Activated CD8-positive, alpha-beta T cell treated with anti-CD3 and anti-CD28 coated beads for 36 hours (primary cell): ENCODE measurements at regions not wholly inside any gene's neighbourhood (a gene's known extent, or its start where the extent isn't known, plus 50 kb on each side); places are given as distances from the start of the nearest gene placed in this dataset.

Source experiments
- ATAC-seq: fragments of 200-7000 bp; cut with Tn5 transposase; one replicate; pipeline ENCODE4 v1.10.0; 2021; ENCODE audit warnings: mild to moderate bottlenecking, moderate library complexity
- CTCF ChIA-PET: fragments of 350-600 bp; sonication (Branson Sonifier 250); formaldehyde crosslinking; loops from one replicate; lab custom pipeline; 2021; ENCODE audit warnings: antibody characterized with exemption; lab: Charles Lee
- POLR2A ChIA-PET: fragments of 350-600 bp; sonication (Branson Sonifier 250); formaldehyde crosslinking; loops from one replicate; lab custom pipeline; 2021; ENCODE audit warnings: antibody characterized with exemption; lab: Charles Lee
- DNase-seq: peaks from one replicate; pipeline ENCODE4 v3.0.0-alpha.2; 2020
- H3K27ac Mint-ChIP-seq: one replicate; pipeline ENCODE4 v1.8.0; 2021; ENCODE audit warnings: mild to moderate bottlenecking, mixed read lengths
- H3K27me3 Mint-ChIP-seq: one replicate; pipeline ENCODE4 v1.8.0; 2021; ENCODE audit warnings: mixed read lengths
- H3K36me3 Mint-ChIP-seq: one replicate; pipeline ENCODE4 v1.8.0; 2021; ENCODE audit warnings: low read depth, mixed read lengths
- H3K4me1 Mint-ChIP-seq: one replicate; pipeline ENCODE4 v1.8.0; 2021; ENCODE audit warnings: low read depth, mixed read lengths
- H3K4me3 Mint-ChIP-seq: one replicate; pipeline ENCODE4 v1.8.0; 2021; ENCODE audit warnings: mild to moderate bottlenecking, moderate library complexity, mixed read lengths
- H3K9me3 Mint-ChIP-seq: one replicate; pipeline ENCODE4 v1.8.0; 2021; ENCODE audit warnings: mixed read lengths
- CTCF ChIP-seq: fragments of 200-600 bp; IDR thresholded peaks from one replicate; pipeline ENCODE4 v1.8.0; 2022; ENCODE audit warnings: antibody characterized with exemption, mild to moderate bottlenecking
- intact Hi-C: fragments of 100-400 bp; cut with micrococcal nuclease; formaldehyde crosslinking; loops from one replicate; pipeline ENCODE4 v1.10.0; 2022

GRCh38 chr6:9316831-9317230, 881.5 kb upstream of the SLC35B3 start:
- no peak overlapping the region for H3K4me3 Mint-ChIP-seq
- H3K9me3 Mint-ChIP-seq: peaks cover 1% of the 10 kb centered on the region
- no peaks in the 10 kb centered on the region for H3K27me3 Mint-ChIP-seq
- H3K36me3 Mint-ChIP-seq: no peaks in the 10 kb centered on the region
- ChIA-PET CTCF (no interaction called here), POLR2A (no interaction called here)
- ATAC-seq (no peak), DNase-seq (no peak)
- TF ChIP-seq CTCF: no peak
- no peak overlapping the region for H3K27ac Mint-ChIP-seq
- no peaks in the 10 kb centered on the region for H3K4me1 Mint-ChIP-seq
- intact Hi-C loops: no loop called here

DNA sequence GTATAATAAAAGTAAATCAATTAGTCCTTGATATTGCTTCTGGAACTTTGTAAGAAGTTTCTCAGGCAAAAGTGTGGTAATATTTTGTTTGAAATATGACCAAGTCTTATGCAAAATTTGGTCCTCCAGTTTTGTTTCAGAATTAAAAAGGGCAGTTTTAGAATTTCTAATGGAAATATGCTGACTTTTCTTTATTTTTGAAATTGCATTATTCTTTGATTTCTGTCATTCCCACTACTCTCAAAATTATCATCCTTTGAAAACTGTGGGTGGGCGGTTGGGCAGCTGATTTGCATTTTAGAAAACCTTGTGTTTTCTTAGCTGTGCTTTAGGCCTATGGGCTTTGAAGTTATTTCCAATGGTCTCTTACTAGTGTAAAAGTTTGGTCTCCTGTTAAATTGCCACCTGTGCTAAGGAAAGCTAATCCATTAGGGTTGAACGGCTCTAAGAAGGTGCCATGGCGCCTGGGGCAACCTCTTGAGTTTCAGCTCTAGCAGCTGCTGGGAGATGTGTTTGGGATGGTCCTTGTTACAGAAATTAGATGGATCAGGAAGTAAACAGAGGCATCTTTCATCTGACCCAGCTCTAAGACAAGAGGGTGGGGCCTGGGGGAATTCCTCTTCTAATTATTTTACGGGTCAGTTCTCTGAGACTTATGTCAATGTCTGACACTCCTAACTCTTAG, 880.8 kb upstream of the SLC35B3 start:
- DNase-seq (no peak), ATAC-seq (no peak)
- H3K36me3 Mint-ChIP-seq: no peaks in the 10 kb centered on the region
- no peak overlapping the region for H3K4me3 Mint-ChIP-seq
- POLR2A ChIA-PET: no interaction called here
- H3K9me3 Mint-ChIP-seq: peaks cover under 1% of the 10 kb centered on the region
- no peaks in the 10 kb centered on the region for H3K4me1 Mint-ChIP-seq
- intact Hi-C loops: no loop called here
- TF ChIP-seq CTCF: no peak
- no peaks in the 10 kb centered on the region for H3K27me3 Mint-ChIP-seq
- H3K27ac Mint-ChIP-seq: no peak overlapping the region
- CTCF ChIA-PET: no interaction called here

- H3K36me3 Mint-ChIP-seq: no peaks in the 10 kb centered on the region
Observed at GRCh38 chr6:9308284-9308683, 872.9 kb upstream of the SLC35B3 start.

GRCh38 chr6:9307786-9308185, 872.4 kb upstream of the SLC35B3 start:
- no peak for TF ChIP-seq CTCF
- Mint-ChIP-seq H3K27me3 (no peaks in the 10 kb centered on the region), H3K9me3 (no peaks in the 10 kb centered on the region), H3K36me3 (no peaks in the 10 kb centered on the region), H3K4me1 (no peaks in the 10 kb centered on the region), H3K27ac (no peak overlapping the region), H3K4me3 (no peak overlapping the region)
- POLR2A ChIA-PET: no interaction called here
- DNase-seq (no peak), ATAC-seq (no peak)
- CTCF ChIA-PET: no interaction called here
- intact Hi-C loops: no loop called here

More at GRCh38 chr6:9308284-9308683, 872.9 kb upstream of the SLC35B3 start:
- no peak for TF ChIP-seq CTCF
- intact Hi-C loops: no loop called here
- Mint-ChIP-seq H3K27me3 (no peaks in the 10 kb centered on the region), H3K4me1 (no peaks in the 10 kb centered on the region), H3K4me3 (no peak overlapping the region), H3K27ac (no peak overlapping the region), H3K9me3 (no peaks in the 10 kb centered on the region)
- ChIA-PET POLR2A (no interaction called here), CTCF (no interaction called here)
- ATAC-seq: no peak
- DNase-seq: no peak

DNA sequence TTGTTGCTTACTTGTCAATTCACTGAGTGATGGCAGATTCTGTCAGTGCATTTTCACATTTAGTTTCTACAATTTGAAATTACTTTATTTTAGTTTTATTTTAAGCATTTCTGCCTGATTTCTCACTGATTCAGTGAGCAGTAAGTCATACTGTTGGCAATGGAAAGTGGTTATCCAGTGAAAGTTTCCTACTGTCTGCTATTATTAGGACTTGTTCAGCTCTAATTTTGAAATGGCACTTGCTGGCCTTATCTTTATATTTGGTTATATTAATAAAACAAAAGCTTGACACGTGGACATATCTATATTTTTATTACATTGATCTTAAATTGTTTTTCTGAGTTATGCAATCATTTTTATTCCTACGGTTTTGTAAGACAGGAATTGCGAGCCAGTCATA, 871.8 kb upstream of the SLC35B3 start:
- no peaks in the 10 kb centered on the region for H3K36me3 Mint-ChIP-seq
- CTCF ChIA-PET: no interaction called here
- intact Hi-C loops: no loop called here
- H3K27me3 Mint-ChIP-seq: no peaks in the 10 kb centered on the region
- H3K4me1 Mint-ChIP-seq: no peaks in the 10 kb centered on the region
- TF ChIP-seq CTCF: no peak
- H3K27ac Mint-ChIP-seq: no peak overlapping the region
- no peaks in the 10 kb centered on the region for H3K9me3 Mint-ChIP-seq
- ATAC-seq (no peak), DNase-seq (no peak)
- H3K4me3 Mint-ChIP-seq: no peak overlapping the region
- POLR2A ChIA-PET: no interaction called here
